K562 (cell line): ENCODE measurements at regions not wholly inside any gene's neighbourhood (a gene's known extent, or its start where the extent isn't known, plus 50 kb on each side); places are given as distances from the start of the nearest gene placed in this dataset.

Experiments used
- CC2D1A ChIP-seq: fragments of 450-650 bp; IDR thresholded peaks from 2 replicates; pipeline ENCODE4 v1.6.1; 2017; ENCODE audit warnings: mild to moderate bottlenecking
- CHD2 ChIP-seq: IDR thresholded peaks from 2 replicates; pipeline ENCODE4 v1.6.1; 2011; ENCODE audit warnings: low read depth, low read length
- GABPB1 ChIP-seq: sonication (generic); formaldehyde crosslinking; IDR thresholded peaks from 2 replicates; pipeline ENCODE4 v1.8.0; 2022; ENCODE audit warnings: mild to moderate bottlenecking, missing genetic modification reagents
- HNRNPL ChIP-seq: fragments of 200-400 bp; formaldehyde crosslinking; IDR thresholded peaks from 2 replicates; pipeline ENCODE4 v1.6.1; 2017; ENCODE audit warnings: low read depth, mild to moderate bottlenecking, low read length
- NELFE ChIP-seq: IDR thresholded peaks from 2 replicates; pipeline ENCODE4 v1.6.1; 2011; ENCODE audit warnings: mild to moderate bottlenecking; ENCODE audit not compliant: insufficient read depth, insufficient read length
- XRCC5 ChIP-seq: fragments of 200-400 bp; formaldehyde crosslinking; IDR thresholded peaks from 2 replicates; pipeline ENCODE4 v1.6.1; 2017; ENCODE audit warnings: low read depth, mild to moderate bottlenecking, low read length
- ZNF324 ChIP-seq: fragments of 250-450 bp; sonication (Bioruptor Pico); IDR thresholded peaks from 2 replicates; pipeline ENCODE4 v1.4.0; 2020; ENCODE audit warnings: mild to moderate bottlenecking
- ZNF551 ChIP-seq: fragments of 250-450 bp; sonication (Bioruptor Pico); IDR thresholded peaks from 2 replicates; pipeline ENCODE4 v1.5.0; 2021; ENCODE audit warnings: mild to moderate bottlenecking, moderate library complexity
- TF ChIP-seq, protein P1 (sequence below): fragments of 250-450 bp; sonication (Bioruptor Pico); IDR thresholded peaks from 2 replicates; pipeline ENCODE4 v1.5.0; 2022; ENCODE audit warnings: mild to moderate bottlenecking
- TF ChIP-seq, protein P2 (sequence below), 3 experiments: fragments of 200-800 bp in 1 of 3; fragments of 250-450 bp in 1 of 3; fragments of 450-650 bp in 1 of 3; sonication (Bioruptor Pico) in 1 of 3; sonication (Bioruptor generic) in 1 of 3; formaldehyde crosslinking in 1 of 3; IDR thresholded peaks; 2 replicates each; pipeline versions ENCODE4 v1.6.1 to v1.8.0; 2016 to 2022; ENCODE audit warnings: mild to moderate bottlenecking in 2 of 3, missing genetic modification characterization in 2 of 3, missing compliant biosample characterization in 1 of 3, moderate library complexity in 1 of 3
- TF ChIP-seq, protein P3 (sequence below): fragments of 450-650 bp; IDR thresholded peaks from one replicate; pipeline ENCODE4 v1.6.1; 2018; ENCODE audit warnings: mild to moderate bottlenecking, moderate library complexity; ENCODE audit not compliant: partially characterized antibody
- TF ChIP-seq, protein P4 (sequence below): fragments of 450-650 bp; IDR thresholded peaks from 2 replicates; pipeline ENCODE4 v1.6.1; 2016
- TF ChIP-seq, protein P5 (sequence below): sonication (generic); formaldehyde crosslinking; IDR thresholded peaks from 2 replicates; pipeline ENCODE4 v1.5.0; 2020; ENCODE audit warnings: missing genetic modification reagents
- TF ChIP-seq, protein P6 (sequence below): fragments of 250-450 bp; sonication (Bioruptor Pico); IDR thresholded peaks from 2 replicates; pipeline ENCODE4 v1.5.0; 2021
- TF ChIP-seq, protein P7 (sequence below), 3 experiments: IDR thresholded peaks in 2 of 3; conservative IDR thresholded peaks in 1 of 3; 2 replicates each; pipeline ENCODE4 v1.5.1; 2011 to 2012; ENCODE audit warnings: low read length in 3 of 3, mild to moderate bottlenecking in 3 of 3, control low read depth in 2 of 3, improper control_type of control experiment in 1 of 3, inconsistent platforms in 1 of 3, low read depth in 1 of 3, mixed read lengths in 1 of 3, moderate library complexity in 1 of 3; ENCODE audit not compliant: insufficient read depth in 2 of 3

DNA sequence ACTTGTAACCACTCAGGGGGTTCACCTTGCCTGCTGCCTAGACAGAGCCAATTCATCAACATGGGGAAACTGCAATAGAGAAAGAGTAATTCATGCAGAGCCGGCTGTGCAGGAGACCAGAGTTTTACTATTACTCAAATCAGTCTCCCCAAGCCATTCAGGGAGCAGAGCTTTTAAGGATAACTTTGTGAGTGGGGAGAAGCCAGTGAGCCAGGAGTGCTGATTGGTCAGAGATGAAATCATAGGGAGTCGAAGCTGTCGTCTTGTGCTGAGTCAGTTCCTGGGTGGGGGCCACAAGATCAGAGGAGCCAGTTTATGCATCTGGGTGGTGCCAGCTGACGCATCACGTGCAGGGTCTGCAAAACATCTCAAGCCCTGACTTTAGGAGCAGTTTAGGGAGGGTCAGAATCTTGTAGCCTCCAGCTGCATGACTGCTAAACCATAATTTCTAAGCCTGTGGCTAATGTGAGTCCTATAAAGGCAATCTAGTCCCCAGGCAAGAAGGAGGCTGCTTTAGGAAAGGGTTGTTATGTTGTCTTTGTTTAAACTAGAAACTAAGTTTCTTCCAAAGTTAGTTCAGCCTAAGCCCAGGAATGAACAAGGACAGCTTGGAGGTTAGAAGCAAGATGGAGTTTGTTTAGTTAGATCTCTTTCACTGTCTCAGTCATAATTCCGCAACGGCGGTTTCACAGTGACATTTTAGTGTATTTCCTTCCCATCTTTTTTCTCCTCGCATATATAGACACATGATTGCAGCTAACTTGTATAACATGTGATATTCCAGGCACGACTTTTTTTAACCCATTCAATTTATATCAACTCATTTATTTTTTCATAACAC lies 68.9 kb upstream of the NCOR2 start (continued):
- TF ChIP-seq, protein P1, sequence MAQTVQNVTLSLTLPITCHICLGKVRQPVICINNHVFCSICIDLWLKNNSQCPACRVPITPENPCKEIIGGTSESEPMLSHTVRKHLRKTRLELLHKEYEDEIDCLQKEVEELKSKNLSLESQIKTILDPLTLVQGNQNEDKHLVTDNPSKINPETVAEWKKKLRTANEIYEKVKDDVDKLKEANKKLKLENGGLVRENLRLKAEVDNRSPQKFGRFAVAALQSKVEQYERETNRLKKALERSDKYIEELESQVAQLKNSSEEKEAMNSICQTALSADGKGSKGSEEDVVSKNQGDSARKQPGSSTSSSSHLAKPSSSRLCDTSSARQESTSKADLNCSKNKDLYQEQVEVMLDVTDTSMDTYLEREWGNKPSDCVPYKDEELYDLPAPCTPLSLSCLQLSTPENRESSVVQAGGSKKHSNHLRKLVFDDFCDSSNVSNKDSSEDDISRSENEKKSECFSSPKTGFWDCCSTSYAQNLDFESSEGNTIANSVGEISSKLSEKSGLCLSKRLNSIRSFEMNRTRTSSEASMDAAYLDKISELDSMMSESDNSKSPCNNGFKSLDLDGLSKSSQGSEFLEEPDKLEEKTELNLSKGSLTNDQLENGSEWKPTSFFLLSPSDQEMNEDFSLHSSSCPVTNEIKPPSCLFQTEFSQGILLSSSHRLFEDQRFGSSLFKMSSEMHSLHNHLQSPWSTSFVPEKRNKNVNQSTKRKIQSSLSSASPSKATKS: 0 out of 2 replicates have a peak, but pooled peaks have one; percentile 18
- TF ChIP-seq, protein P2, sequence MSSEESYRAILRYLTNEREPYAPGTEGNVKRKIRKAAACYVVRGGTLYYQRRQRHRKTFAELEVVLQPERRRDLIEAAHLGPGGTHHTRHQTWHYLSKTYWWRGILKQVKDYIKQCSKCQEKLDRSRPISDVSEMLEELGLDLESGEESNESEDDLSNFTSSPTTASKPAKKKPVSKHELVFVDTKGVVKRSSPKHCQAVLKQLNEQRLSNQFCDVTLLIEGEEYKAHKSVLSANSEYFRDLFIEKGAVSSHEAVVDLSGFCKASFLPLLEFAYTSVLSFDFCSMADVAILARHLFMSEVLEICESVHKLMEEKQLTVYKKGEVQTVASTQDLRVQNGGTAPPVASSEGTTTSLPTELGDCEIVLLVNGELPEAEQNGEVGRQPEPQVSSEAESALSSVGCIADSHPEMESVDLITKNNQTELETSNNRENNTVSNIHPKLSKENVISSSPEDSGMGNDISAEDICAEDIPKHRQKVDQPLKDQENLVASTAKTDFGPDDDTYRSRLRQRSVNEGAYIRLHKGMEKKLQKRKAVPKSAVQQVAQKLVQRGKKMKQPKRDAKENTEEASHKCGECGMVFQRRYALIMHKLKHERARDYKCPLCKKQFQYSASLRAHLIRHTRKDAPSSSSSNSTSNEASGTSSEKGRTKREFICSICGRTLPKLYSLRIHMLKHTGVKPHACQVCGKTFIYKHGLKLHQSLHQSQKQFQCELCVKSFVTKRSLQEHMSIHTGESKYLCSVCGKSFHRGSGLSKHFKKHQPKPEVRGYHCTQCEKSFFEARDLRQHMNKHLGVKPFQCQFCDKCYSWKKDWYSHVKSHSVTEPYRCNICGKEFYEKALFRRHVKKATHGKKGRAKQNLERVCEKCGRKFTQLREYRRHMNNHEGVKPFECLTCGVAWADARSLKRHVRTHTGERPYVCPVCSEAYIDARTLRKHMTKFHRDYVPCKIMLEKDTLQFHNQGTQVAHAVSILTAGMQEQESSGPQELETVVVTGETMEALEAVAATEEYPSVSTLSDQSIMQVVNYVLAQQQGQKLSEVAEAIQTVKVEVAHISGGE (CRISPR knock-in tag; IDR thresholded peaks at IDR 0.05): no peak
- TF ChIP-seq XRCC5 (no peak), GABPB1 (no peak), CHD2 (no peak), HNRNPL (no peak), CC2D1A (no peak), ZNF324 (CRISPR knock-in tag) (no peak), NELFE (no peak), ZNF551 (CRISPR knock-in tag) (no peak)
- TF ChIP-seq, protein P3, sequence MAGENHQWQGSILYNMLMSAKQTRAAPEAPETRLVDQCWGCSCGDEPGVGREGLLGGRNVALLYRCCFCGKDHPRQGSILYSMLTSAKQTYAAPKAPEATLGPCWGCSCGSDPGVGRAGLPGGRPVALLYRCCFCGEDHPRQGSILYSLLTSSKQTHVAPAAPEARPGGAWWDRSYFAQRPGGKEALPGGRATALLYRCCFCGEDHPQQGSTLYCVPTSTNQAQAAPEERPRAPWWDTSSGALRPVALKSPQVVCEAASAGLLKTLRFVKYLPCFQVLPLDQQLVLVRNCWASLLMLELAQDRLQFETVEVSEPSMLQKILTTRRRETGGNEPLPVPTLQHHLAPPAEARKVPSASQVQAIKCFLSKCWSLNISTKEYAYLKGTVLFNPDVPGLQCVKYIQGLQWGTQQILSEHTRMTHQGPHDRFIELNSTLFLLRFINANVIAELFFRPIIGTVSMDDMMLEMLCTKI: no peak
- TF ChIP-seq, protein P4, sequence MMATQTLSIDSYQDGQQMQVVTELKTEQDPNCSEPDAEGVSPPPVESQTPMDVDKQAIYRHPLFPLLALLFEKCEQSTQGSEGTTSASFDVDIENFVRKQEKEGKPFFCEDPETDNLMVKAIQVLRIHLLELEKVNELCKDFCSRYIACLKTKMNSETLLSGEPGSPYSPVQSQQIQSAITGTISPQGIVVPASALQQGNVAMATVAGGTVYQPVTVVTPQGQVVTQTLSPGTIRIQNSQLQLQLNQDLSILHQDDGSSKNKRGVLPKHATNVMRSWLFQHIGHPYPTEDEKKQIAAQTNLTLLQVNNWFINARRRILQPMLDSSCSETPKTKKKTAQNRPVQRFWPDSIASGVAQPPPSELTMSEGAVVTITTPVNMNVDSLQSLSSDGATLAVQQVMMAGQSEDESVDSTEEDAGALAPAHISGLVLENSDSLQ: peak; percentile 52
- TF ChIP-seq, protein P5, sequence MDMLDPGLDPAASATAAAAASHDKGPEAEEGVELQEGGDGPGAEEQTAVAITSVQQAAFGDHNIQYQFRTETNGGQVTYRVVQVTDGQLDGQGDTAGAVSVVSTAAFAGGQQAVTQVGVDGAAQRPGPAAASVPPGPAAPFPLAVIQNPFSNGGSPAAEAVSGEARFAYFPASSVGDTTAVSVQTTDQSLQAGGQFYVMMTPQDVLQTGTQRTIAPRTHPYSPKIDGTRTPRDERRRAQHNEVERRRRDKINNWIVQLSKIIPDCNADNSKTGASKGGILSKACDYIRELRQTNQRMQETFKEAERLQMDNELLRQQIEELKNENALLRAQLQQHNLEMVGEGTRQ (CRISPR knock-in tag): peak; percentile 76
- TF ChIP-seq, protein P6, sequence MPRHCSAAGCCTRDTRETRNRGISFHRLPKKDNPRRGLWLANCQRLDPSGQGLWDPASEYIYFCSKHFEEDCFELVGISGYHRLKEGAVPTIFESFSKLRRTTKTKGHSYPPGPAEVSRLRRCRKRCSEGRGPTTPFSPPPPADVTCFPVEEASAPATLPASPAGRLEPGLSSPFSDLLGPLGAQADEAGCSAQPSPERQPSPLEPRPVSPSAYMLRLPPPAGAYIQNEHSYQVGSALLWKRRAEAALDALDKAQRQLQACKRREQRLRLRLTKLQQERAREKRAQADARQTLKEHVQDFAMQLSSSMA (CRISPR knock-in tag): no peak
- TF ChIP-seq, protein P7, sequence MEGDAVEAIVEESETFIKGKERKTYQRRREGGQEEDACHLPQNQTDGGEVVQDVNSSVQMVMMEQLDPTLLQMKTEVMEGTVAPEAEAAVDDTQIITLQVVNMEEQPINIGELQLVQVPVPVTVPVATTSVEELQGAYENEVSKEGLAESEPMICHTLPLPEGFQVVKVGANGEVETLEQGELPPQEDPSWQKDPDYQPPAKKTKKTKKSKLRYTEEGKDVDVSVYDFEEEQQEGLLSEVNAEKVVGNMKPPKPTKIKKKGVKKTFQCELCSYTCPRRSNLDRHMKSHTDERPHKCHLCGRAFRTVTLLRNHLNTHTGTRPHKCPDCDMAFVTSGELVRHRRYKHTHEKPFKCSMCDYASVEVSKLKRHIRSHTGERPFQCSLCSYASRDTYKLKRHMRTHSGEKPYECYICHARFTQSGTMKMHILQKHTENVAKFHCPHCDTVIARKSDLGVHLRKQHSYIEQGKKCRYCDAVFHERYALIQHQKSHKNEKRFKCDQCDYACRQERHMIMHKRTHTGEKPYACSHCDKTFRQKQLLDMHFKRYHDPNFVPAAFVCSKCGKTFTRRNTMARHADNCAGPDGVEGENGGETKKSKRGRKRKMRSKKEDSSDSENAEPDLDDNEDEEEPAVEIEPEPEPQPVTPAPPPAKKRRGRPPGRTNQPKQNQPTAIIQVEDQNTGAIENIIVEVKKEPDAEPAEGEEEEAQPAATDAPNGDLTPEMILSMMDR (IDR thresholded peaks at IDR 0.05 in 2 of 3, conservative IDR thresholded peaks at IDR 0.05 in 1 of 3; ENCODE audit: insufficient read depth in 2 of 3, low read depth in 1 of 3, low read length in 3 of 3): no peak
